ENCODE measurements at regions not wholly inside any gene's neighbourhood (a gene's known extent, or its start where the extent isn't known, plus 50 kb on each side); places are given as distances from the start of the nearest gene placed in this dataset.

- TF ChIP-seq, protein P1, sequence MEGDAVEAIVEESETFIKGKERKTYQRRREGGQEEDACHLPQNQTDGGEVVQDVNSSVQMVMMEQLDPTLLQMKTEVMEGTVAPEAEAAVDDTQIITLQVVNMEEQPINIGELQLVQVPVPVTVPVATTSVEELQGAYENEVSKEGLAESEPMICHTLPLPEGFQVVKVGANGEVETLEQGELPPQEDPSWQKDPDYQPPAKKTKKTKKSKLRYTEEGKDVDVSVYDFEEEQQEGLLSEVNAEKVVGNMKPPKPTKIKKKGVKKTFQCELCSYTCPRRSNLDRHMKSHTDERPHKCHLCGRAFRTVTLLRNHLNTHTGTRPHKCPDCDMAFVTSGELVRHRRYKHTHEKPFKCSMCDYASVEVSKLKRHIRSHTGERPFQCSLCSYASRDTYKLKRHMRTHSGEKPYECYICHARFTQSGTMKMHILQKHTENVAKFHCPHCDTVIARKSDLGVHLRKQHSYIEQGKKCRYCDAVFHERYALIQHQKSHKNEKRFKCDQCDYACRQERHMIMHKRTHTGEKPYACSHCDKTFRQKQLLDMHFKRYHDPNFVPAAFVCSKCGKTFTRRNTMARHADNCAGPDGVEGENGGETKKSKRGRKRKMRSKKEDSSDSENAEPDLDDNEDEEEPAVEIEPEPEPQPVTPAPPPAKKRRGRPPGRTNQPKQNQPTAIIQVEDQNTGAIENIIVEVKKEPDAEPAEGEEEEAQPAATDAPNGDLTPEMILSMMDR (conservative IDR thresholded peaks at IDR 0.05; ENCODE audit: low read depth), result no peak
- ChIA-PET POLR2A (ENCODE audit: low non-redundant PET) (no interaction called here), CTCF (no interaction called here)
- DNase-seq (ENCODE audit: low spot score), result no peak
- no peak overlapping the region for H3K27ac ChIP-seq
These were observed 816.4 kb downstream of the SOCS6 start for GRCh38 chr18:71105078-71105819.

GRCh38 chr18:71079606-71080005 lies 790.8 kb downstream of the SOCS6 start:
- no peak overlapping the region for H3K27ac ChIP-seq
- TF ChIP-seq, protein P1 (conservative IDR thresholded peaks at IDR 0.05; ENCODE audit: low read depth), result no peak
- no peak for DNase-seq (ENCODE audit: low spot score)
- CTCF ChIA-PET, result no interaction called here
- POLR2A ChIA-PET (ENCODE audit: low non-redundant PET), result no interaction called here

GRCh38 chr18:71077451-71077850 lies 788.6 kb downstream of the SOCS6 start:
- TF ChIP-seq, protein P1 (conservative IDR thresholded peaks at IDR 0.05; ENCODE audit: low read depth), result no peak
- no peak overlapping the region for H3K27ac ChIP-seq
- no peak for DNase-seq (ENCODE audit: low spot score)
- POLR2A ChIA-PET (ENCODE audit: low non-redundant PET), result no interaction called here
- CTCF ChIA-PET, result no interaction called here

DNA sequence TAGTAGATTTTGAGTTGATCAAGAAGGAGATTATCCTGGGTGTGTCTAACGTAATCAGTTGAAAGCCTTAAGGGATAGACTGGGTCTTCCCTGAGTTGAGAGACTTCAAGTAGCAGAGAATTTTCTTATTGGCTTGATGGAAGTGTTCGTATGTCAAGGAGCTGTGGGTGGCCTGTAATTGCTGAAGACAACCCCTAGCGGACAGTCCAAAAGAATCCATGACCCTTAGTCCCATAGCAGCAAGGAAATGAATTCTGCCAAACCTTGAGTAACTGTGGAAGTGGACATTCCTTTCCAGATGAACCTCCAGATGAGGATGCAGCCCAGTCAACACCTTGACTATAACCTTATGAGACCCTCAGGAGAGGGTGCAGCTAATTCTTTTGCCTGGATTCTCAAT lies 786.3 kb downstream of the SOCS6 start:
- POLR2A ChIA-PET (ENCODE audit: low non-redundant PET), result no interaction called here
- DNase-seq (ENCODE audit: low spot score), result no peak
- TF ChIP-seq, protein P1 (conservative IDR thresholded peaks at IDR 0.05; ENCODE audit: low read depth), result no peak
- no peak overlapping the region for H3K27ac ChIP-seq
- CTCF ChIA-PET, result no interaction called here

GRCh38 chr18:71068338-71068737 lies 779.5 kb downstream of the SOCS6 start:
- POLR2A ChIA-PET (ENCODE audit: low non-redundant PET), result no interaction called here
- TF ChIP-seq, protein P1 (conservative IDR thresholded peaks at IDR 0.05; ENCODE audit: low read depth), result no peak
- CTCF ChIA-PET, result no interaction called here
- H3K27ac ChIP-seq, result no peak overlapping the region
- DNase-seq (ENCODE audit: low spot score), result no peak

DNA sequence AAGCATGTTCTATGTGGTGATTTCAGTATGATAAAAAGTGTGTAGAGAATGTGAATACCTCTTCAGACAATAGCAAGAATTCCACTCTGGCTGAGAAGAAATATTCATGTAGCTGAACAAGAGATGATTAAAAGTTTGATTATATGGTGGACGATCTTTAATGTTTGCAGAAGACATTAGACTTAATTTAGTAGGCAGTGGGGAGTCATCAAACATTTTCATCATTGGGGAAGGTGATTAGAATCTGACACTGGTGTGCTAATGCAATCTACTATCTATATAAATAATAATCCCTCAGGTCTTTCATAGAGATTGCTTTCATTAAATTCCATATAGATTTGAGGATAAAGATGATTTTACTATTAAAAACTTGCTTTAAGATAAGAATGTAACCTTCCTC lies 761.0 kb downstream of the SOCS6 start:
- TF ChIP-seq, protein P1 (conservative IDR thresholded peaks at IDR 0.05; ENCODE audit: low read depth), result no peak
- ChIA-PET CTCF (no interaction called here), POLR2A (ENCODE audit: low non-redundant PET) (no interaction called here)
- H3K27ac ChIP-seq, result no peak overlapping the region
- no peak for DNase-seq (ENCODE audit: low spot score)
